ENCODE measurements at regions not wholly inside any gene's neighbourhood (a gene's known extent, or its start where the extent isn't known, plus 50 kb on each side); places are given as distances from the start of the nearest gene placed in this dataset.

DNA sequence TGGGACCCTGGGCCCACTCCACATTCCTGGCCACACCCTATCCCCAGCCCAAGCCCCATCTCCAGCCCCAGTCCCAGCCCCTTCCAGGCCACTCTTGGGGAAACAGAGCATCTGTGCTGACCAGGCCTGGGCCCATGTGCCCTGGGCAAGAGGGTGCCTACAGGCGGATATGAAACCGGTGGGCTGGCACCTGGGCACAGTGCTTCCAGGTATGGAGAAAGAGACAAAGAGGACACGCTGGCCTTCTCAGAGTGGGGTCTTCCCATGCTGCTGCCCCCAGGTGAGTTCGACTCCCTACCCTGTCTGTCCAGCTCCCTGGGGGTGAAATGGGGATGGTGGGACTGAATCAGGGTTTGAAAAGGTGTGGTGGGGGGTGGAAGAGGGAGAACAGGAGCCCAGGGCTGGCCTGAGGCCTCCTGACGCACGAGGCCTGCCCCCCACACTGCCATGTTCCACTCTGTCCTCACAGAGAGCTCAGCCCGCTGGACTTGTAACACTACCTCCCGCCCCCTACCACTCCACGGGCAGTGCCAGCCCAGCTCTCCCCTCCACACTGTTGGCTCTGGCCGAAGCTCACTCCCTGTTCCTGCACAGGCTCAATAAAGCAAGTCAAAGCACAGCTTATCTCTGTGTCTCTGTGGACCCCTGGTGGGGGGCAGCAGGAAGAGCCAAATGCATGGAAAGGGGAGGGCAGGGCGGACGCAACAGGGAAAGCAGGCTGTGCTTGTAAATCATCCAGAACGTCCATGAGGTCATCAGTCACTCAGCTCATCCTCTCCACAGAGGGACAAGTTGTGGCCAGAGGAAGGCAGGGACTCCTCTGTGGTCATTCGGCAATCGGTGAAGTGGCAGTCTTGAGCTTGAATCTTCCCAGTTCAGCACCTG is 71.1 kb upstream of the TMEM97 start:
- H4K20me1 ChIP-seq (ENCODE audit: insufficient read depth, low read length), result no peaks in the 10 kb centered on the region
- H2AFZ ChIP-seq (ENCODE audit: insufficient read depth, low read depth, low read length, poor library complexity, severe bottlenecking), result no peak overlapping the region
- H3K27me3 ChIP-seq (ENCODE audit: control insufficient read depth in 2 of 2, insufficient read depth in 2 of 2, low read length in 2 of 2), result peaks cover 9 to 25% of the 10 kb centered on the region in 2 donors
- Mint-ChIP-seq H3K27ac (peak overlapping the region in 1 of 7 donors; percentile 62), H3K27me3 (ENCODE audit: low read depth in 3 of 3) (peaks cover 20 to 43% (median 31%) of the 10 kb centered on the region in 3 donors), H3K4me1 (peaks cover 8% of the 10 kb centered on the region), H3K4me3 (no peak overlapping the region), H3K9me3 (peaks cover 0 to 9% (median 3%) of the 10 kb centered on the region in 7 donors), H3K36me3 (peaks cover 0 to 2% of the 10 kb centered on the region in 2 donors)
- H3K27ac ChIP-seq (ENCODE audit: low read depth in 1 of 2, low read length in 2 of 2), result no peak overlapping the region
- no peak for DNase-seq
- H3K9ac ChIP-seq (ENCODE audit: insufficient read depth, low read length, poor library complexity, severe bottlenecking), result no peak overlapping the region
- peaks cover 0 to 5% of the 10 kb centered on the region in 2 donors for H3K9me3 ChIP-seq (replicated peaks in 1 of 2; ENCODE audit: control insufficient read depth in 1 of 2, insufficient read depth in 1 of 2, low read length in 2 of 2)
- no peak overlapping the region for H3K4me2 ChIP-seq (replicated peaks; ENCODE audit: extremely low read depth, low read length, poor library complexity, severe bottlenecking)
- intact Hi-C loops (cut with micrococcal nuclease), result loop anchor here in 1 of 2 donors (5.0 kb wide), 1 partner anchor 446 kb away; the partner anchor contains the start of gene NOS2
- WGBS (ENCODE audit: insufficient coverage), result 93% methylated on average over 10 of the region's 15 CpGs
- H3K4me1 ChIP-seq (ENCODE audit: control insufficient read depth in 1 of 2, insufficient read depth in 2 of 2, low read length in 2 of 2), result peaks cover 6% of the 10 kb centered on the region in 2 donors
- no peaks in the 10 kb centered on the region for H3K36me3 ChIP-seq (replicated peaks in 1 of 2; ENCODE audit: control insufficient read depth in 1 of 2, insufficient read depth in 2 of 2, low read length in 2 of 2)
- no peak for TF ChIP-seq CTCF (IDR thresholded peaks at IDR 0.05)
- no peaks in the 10 kb centered on the region for H3K79me2 ChIP-seq (ENCODE audit: insufficient read depth, low read length)
- H3K4me3 ChIP-seq (replicated peaks in 1 of 3; ENCODE audit: low read depth in 2 of 3, low read length in 3 of 3), result no peak overlapping the region

DNA sequence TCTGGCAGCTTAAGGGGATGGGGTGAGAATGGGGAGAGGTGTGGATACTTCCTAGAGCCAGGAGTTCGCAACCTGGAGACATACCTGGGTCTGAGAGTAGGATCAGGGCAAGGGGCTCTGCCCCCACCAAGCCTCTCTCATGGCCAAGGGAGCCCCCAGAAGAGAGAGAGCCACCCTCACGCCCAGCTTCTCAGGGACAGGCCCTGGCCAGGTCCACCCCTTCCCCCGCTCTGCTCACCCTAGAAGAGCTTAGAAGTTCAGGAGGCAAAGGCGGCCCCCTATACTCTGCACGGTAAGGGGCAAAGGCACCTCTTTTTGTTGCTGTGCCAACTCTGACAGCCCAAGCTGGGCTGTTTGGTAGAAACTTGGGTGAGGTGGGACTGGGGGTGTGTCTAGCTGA is 69.3 kb upstream of the TMEM97 start:
- peaks cover 0 to 2% of the 10 kb centered on the region in 2 donors for H3K36me3 Mint-ChIP-seq
- DNase-seq, result no peak
- H3K27ac ChIP-seq (ENCODE audit: low read depth in 1 of 2, low read length in 2 of 2), result no peak overlapping the region
- no peaks in the 10 kb centered on the region for H3K79me2 ChIP-seq (ENCODE audit: insufficient read depth, low read length)
- peaks cover 0 to 9% (median 3%) of the 10 kb centered on the region in 7 donors for H3K9me3 Mint-ChIP-seq
- H3K27me3 Mint-ChIP-seq (ENCODE audit: low read depth in 3 of 3), result peaks cover 22 to 45% (median 31%) of the 10 kb centered on the region in 3 donors
- H3K4me3 ChIP-seq (replicated peaks in 1 of 3; ENCODE audit: low read depth in 2 of 3, low read length in 3 of 3), result no peak overlapping the region
- no peak overlapping the region for H3K9ac ChIP-seq (ENCODE audit: insufficient read depth, low read length, poor library complexity, severe bottlenecking)
- no peaks in the 10 kb centered on the region for H3K36me3 ChIP-seq (replicated peaks in 1 of 2; ENCODE audit: control insufficient read depth in 1 of 2, insufficient read depth in 2 of 2, low read length in 2 of 2)
- H3K27me3 ChIP-seq (ENCODE audit: control insufficient read depth in 2 of 2, insufficient read depth in 2 of 2, low read length in 2 of 2), result peaks cover 9 to 29% of the 10 kb centered on the region in 2 donors
- H3K4me1 Mint-ChIP-seq, result peaks cover 8% of the 10 kb centered on the region
- no peak overlapping the region for H3K27ac Mint-ChIP-seq
- peaks cover 6% of the 10 kb centered on the region in 2 donors for H3K4me1 ChIP-seq (ENCODE audit: control insufficient read depth in 1 of 2, insufficient read depth in 2 of 2, low read length in 2 of 2)
- no peak for TF ChIP-seq CTCF (IDR thresholded peaks at IDR 0.05)
- no peak overlapping the region for H3K4me2 ChIP-seq (replicated peaks; ENCODE audit: extremely low read depth, low read length, poor library complexity, severe bottlenecking)
- no peaks in the 10 kb centered on the region for H4K20me1 ChIP-seq (ENCODE audit: insufficient read depth, low read length)
- no peak overlapping the region for H2AFZ ChIP-seq (ENCODE audit: insufficient read depth, low read depth, low read length, poor library complexity, severe bottlenecking)
- intact Hi-C loops (cut with micrococcal nuclease), result loop anchor here in 1 of 2 donors (5.0 kb wide), 1 partner anchor 447 kb away; the partner anchor contains the start of gene NOS2
- H3K9me3 ChIP-seq (replicated peaks in 1 of 2; ENCODE audit: control insufficient read depth in 1 of 2, insufficient read depth in 1 of 2, low read length in 2 of 2), result peaks cover 0 to 5% of the 10 kb centered on the region in 2 donors
- H3K4me3 Mint-ChIP-seq, result no peak overlapping the region
- WGBS (ENCODE audit: insufficient coverage), result 100% methylated on average over 1 of the region's 5 CpGs

Measured in CD14-positive monocyte (primary cell).